LNCAP (cell line): ENCODE measurements at regions not wholly inside any gene's neighbourhood (a gene's known extent, or its start where the extent isn't known, plus 50 kb on each side); places are given as distances from the start of the nearest gene placed in this dataset.

ENCODE experiments used
- CTCF ChIP-seq: fragments of 450-650 bp; IDR thresholded peaks from 2 replicates; pipeline ENCODE4 v1.5.1; 2017; ENCODE audit warnings: mild to moderate bottlenecking

- TF ChIP-seq CTCF, result no peak
Measured at GRCh38 chr2:100733391-100734187, 86.3 kb upstream of the NPAS2 start.

DNA sequence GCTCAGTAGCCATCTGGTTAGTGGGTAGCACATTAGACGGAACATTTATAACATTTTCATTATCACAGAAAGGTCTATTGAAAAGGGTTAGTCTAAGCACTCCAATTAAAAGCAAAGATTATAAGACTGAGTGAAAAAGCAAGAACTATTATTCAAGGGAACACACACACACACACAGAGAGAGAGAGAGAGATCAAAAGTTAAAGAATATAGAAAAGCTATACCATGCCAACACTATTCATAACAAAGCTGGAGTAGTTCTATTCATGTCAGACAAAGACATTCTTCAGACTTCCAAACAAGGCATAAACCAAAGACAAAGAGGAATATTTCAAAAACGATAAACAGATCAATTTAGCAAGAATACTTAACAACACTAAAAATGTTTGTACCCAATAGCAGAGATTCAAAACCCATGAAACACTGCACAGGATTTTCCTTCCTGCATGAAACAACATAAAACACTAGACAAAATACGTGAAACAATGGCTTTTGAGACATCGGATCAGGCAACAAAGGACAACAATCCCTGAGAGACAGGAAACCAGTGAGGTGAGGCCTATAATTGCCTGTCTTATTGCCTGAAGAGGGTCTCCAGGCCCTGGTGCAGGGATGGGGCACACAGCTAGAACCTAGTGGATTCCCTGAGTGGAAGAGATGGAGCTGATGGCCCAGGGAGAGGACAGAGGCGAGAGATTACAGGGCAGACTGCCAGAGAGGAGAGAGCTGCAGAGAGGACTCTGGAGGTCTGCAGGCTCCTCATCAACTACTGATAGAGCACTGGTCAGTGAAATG, 83.6 kb upstream of the NPAS2 start:
- no peak for TF ChIP-seq CTCF

DNA sequence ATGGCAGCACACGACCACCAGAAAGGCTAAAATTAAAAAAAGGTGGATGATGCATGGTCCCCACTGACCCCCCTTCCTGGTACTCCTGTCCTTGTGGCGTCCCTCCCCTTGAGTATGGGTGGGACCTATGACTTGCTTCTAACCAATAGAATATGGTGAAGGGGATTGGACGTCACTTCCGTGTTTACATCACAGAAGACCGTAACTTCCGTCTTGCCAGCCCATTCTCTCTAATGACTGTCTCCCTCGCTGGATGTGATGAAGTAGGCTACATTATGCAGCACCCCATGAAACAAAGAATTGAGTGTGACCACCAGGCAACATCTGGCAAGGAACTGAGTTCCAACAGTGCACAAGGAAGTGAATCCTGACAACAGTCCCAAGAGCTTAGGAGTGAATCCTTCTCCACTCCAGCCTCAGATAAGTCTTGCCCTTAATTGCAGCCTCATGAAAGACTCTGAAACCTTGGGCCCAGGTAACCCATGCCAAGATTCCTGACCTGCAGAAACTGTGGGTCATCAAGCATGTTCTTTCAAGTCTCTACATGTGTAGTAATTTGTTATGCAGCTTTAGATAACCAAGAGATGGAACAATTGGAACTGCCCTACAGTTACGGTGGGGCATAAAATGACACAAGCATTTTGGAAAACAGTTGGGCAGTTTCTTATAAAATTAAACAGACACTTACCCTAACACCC, 80.1 kb upstream of the NPAS2 start:
- TF ChIP-seq CTCF, result no peak

- TF ChIP-seq CTCF, result no peak
Measured at GRCh38 chr2:100741880-100742276, 78.1 kb upstream of the NPAS2 start.

- TF ChIP-seq CTCF, result no peak
Measured at GRCh38 chr2:100742277-100743254, 77.4 kb upstream of the NPAS2 start.

DNA sequence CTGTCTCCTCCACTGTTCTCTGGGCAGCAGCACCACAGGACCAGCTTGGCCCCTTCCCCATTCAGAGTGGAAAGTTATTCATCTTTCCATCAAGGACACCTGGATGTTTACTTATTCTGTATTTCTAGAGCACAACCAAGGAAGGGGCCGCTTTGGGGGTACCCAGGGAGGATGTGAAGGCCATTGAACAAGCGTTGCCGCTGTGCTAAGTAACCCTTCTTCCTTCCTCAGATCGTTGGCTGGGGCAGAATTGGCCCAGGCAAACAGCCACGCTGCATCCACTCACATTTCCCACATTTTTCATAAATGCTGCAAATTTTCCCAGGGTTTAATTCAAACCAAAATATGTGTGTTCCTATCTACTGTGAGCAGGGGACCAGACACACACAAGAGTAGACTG, 76.2 kb upstream of the NPAS2 start:
- TF ChIP-seq CTCF, result no peak

DNA sequence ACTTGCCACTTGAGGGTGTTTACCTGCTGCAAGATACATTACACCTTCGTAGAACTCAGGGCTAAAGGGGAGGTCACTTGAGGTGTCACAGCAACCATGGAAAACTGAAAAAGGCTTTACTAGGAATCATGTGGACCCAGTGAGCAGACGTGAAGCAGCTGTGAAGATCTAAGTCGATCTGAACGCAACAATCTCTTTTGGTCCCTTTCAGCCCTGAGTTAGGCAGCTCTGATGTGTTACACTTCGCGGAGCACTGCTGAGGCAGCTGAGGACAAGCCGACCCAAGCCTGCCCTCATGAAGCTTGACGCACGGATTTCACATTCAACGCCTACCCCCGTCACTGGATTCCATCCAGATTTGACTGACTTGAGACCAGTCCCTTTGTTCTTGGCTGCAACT, 75.8 kb upstream of the NPAS2 start:
- no peak for TF ChIP-seq CTCF
